GM19395 (cell line): ENCODE measurements at regions not wholly inside any gene's neighbourhood (a gene's known extent, or its start where the extent isn't known, plus 50 kb on each side); places are given as distances from the start of the nearest gene placed in this dataset.

Experiments used
- ATAC-seq: cut with Tn5 transposase; IDR thresholded peaks from one replicate; pipeline ENCODE4 v1.9.1; 2021; ENCODE audit warnings: mild to moderate bottlenecking, moderate library complexity; ENCODE audit not compliant: unreplicated experiment

GRCh38 chr13:83618966-83619365 is 263.3 kb downstream of the SLITRK1 start:
- no peak for ATAC-seq

- ATAC-seq, result no peak
Observed at GRCh38 chr13:83613524-83613923, 268.8 kb downstream of the SLITRK1 start.

- no peak for ATAC-seq
Observed at GRCh38 chr13:83601539-83601938, 280.7 kb downstream of the SLITRK1 start.

- ATAC-seq, result no peak
Observed at GRCh38 chr13:83592095-83592494, 290.2 kb downstream of the SLITRK1 start.

GRCh38 chr13:83589814-83590213 is 292.5 kb downstream of the SLITRK1 start:
- no peak for ATAC-seq

- ATAC-seq, result no peak
Observed at GRCh38 chr13:83577183-83577582, 305.1 kb downstream of the SLITRK1 start.

GRCh38 chr13:83568019-83568418 is 314.3 kb downstream of the SLITRK1 start:
- no peak for ATAC-seq

GRCh38 chr13:83563499-83563898 is 318.8 kb downstream of the SLITRK1 start:
- no peak for ATAC-seq

GRCh38 chr13:83557845-83558244 is 324.4 kb downstream of the SLITRK1 start:
- no peak for ATAC-seq

GRCh38 chr13:83549671-83550070 is 332.6 kb downstream of the SLITRK1 start:
- ATAC-seq, result no peak

GRCh38 chr13:83547043-83547442 is 335.2 kb downstream of the SLITRK1 start:
- no peak for ATAC-seq

- ATAC-seq, result no peak
Observed at GRCh38 chr13:83546476-83546875, 335.8 kb downstream of the SLITRK1 start.

GRCh38 chr13:83538636-83539035 is 343.6 kb downstream of the SLITRK1 start:
- no peak for ATAC-seq

GRCh38 chr13:83536941-83537340 is 345.3 kb downstream of the SLITRK1 start:
- ATAC-seq, result no peak

GRCh38 chr13:83536153-83536552 is 346.1 kb downstream of the SLITRK1 start:
- ATAC-seq, result no peak

GRCh38 chr13:83532809-83533208 is 349.5 kb downstream of the SLITRK1 start:
- no peak for ATAC-seq

- ATAC-seq, result no peak
Observed at GRCh38 chr13:83531022-83531421, 351.3 kb downstream of the SLITRK1 start.

- no peak for ATAC-seq
Observed at GRCh38 chr13:83516781-83517180, 365.5 kb downstream of the SLITRK1 start.

GRCh38 chr13:83515268-83516015 is 366.8 kb downstream of the SLITRK1 start:
- ATAC-seq, result no peak

- ATAC-seq, result no peak
Observed at GRCh38 chr13:83508771-83509301, 373.4 kb downstream of the SLITRK1 start.

- no peak for ATAC-seq
Observed at GRCh38 chr13:83503424-83503823, 378.9 kb downstream of the SLITRK1 start.

GRCh38 chr13:83499286-83499685 is 383.0 kb downstream of the SLITRK1 start:
- no peak for ATAC-seq
